RCC 7860 (cell line): ENCODE measurements at regions not wholly inside any gene's neighbourhood (a gene's known extent, or its start where the extent isn't known, plus 50 kb on each side); places are given as distances from the start of the nearest gene placed in this dataset.
A peak's percentile ranks its signal among the peaks of the same experiment; 100 is the strongest.
"Not testable (repeated sequence)": the region's sequence is repeated elsewhere in the genome, so short reads cannot be mapped to it uniquely, and the experiment has no call there.

ENCODE experiments used
- DNase-seq: peaks from one replicate; pipeline ENCODE4 v3.0.0-alpha.2; 2015; ENCODE audit warnings: low spot score
- FAIRE-seq: peaks from 2 replicates; lab custom pipeline; 2012; peaks lifted over from hg19 to GRCh38; lab: Jason Lieb, UNC

- DNase-seq (no peak), FAIRE-seq (no peak)
Observed at GRCh38 chr11:109480251-109480650, 58.3 kb downstream of the C11orf87 start.

- DNase-seq (no peak), FAIRE-seq (no peak)
Observed at GRCh38 chr11:109486129-109486528, 64.1 kb downstream of the C11orf87 start.

GRCh38 chr11:109490953-109491635 lies 69.1 kb downstream of the C11orf87 start:
- no peak for FAIRE-seq

GRCh38 chr11:109506115-109506514 lies 84.1 kb downstream of the C11orf87 start:
- FAIRE-seq (no peak), DNase-seq (no peak)

More at GRCh38 chr11:109490953-109491635, 69.1 kb downstream of the C11orf87 start:
- DNase-seq: no peak

- no peak for FAIRE-seq
- DNase-seq: no peak
Observed at GRCh38 chr11:109507331-109507730, 85.3 kb downstream of the C11orf87 start.

- DNase-seq (no peak), FAIRE-seq (no peak)
Observed at GRCh38 chr11:109507836-109508561, 86.0 kb downstream of the C11orf87 start.

- FAIRE-seq (no peak), DNase-seq (no peak)
Observed at GRCh38 chr11:109508943-109509342, 87.0 kb downstream of the C11orf87 start.

- DNase-seq: no peak
- FAIRE-seq: no peak
Observed at GRCh38 chr11:109510316-109510715, 88.3 kb downstream of the C11orf87 start.

- FAIRE-seq (no peak), DNase-seq (no peak)
Observed at GRCh38 chr11:109511598-109511997, 89.6 kb downstream of the C11orf87 start.

GRCh38 chr11:109512249-109512648 lies 90.3 kb downstream of the C11orf87 start:
- FAIRE-seq: no peak
- DNase-seq: no peak

- FAIRE-seq (no peak), DNase-seq (no peak)
Observed at GRCh38 chr11:109512680-109513079, 90.7 kb downstream of the C11orf87 start.

- DNase-seq: no peak
- FAIRE-seq: no peak
Observed at GRCh38 chr11:109514313-109515018, 92.5 kb downstream of the C11orf87 start.

- FAIRE-seq: no peak
- no peak for DNase-seq
Observed at GRCh38 chr11:109519253-109519652, 97.3 kb downstream of the C11orf87 start.

GRCh38 chr11:109521571-109522086 lies 99.6 kb downstream of the C11orf87 start:
- FAIRE-seq (no peak), DNase-seq (no peak)

GRCh38 chr11:109522116-109522755 lies 100.2 kb downstream of the C11orf87 start:
- DNase-seq (no peak), FAIRE-seq (no peak)

GRCh38 chr11:109525636-109526035 lies 103.6 kb downstream of the C11orf87 start:
- not testable (repeated sequence) for DNase-seq, FAIRE-seq

GRCh38 chr11:109526061-109526460 lies 104.1 kb downstream of the C11orf87 start:
- FAIRE-seq (no peak), DNase-seq (no peak)

- DNase-seq (no peak), FAIRE-seq (no peak)
Observed at GRCh38 chr11:109526931-109527330, 104.9 kb downstream of the C11orf87 start.

GRCh38 chr11:109527496-109527895 lies 105.5 kb downstream of the C11orf87 start:
- DNase-seq: no peak
- no peak for FAIRE-seq

- DNase-seq (peak; percentile 82), FAIRE-seq (peak; percentile 93)
Observed at GRCh38 chr11:109547356-109548027, 125.5 kb downstream of the C11orf87 start.
